GM12878 (cell line): ENCODE measurements at regions not wholly inside any gene's neighbourhood (a gene's known extent, or its start where the extent isn't known, plus 50 kb on each side); places are given as distances from the start of the nearest gene placed in this dataset.

Experiments
- CEBPB ChIP-seq, 2 experiments: fragments of 150-350 bp in 1 of 2; IDR thresholded peaks; 2 replicates each; pipeline ENCODE4 v1.6.1; 2012 to 2014; ENCODE audit warnings: low read depth in 2 of 2, low read length in 2 of 2, borderline replicate concordance in 1 of 2, inconsistent platforms in 1 of 2
- CEBPZ ChIP-seq: fragments of 150-350 bp; IDR thresholded peaks from 2 replicates; pipeline ENCODE4 v1.6.1; 2016; ENCODE audit warnings: low read depth, low read length
- ELK1 ChIP-seq: IDR thresholded peaks from 2 replicates; pipeline ENCODE4 v1.6.1; 2012; ENCODE audit warnings: low read depth, low read length, improper control_type of control experiment
- HCFC1 ChIP-seq: fragments of 150-350 bp; IDR thresholded peaks from 2 replicates; pipeline ENCODE4 v1.6.1; 2014; ENCODE audit warnings: low read length
- HDAC6 ChIP-seq: fragments of 200-600 bp; sonication (generic); IDR thresholded peaks from one replicate; pipeline ENCODE4 v1.8.0; 2017; ENCODE audit warnings: antibody characterized with exemption; ENCODE audit not compliant: unreplicated experiment
- IKZF1 ChIP-seq: fragments of 450-650 bp; conservative IDR thresholded peaks from 2 replicates; pipeline ENCODE4 v1.6.1; 2017; ENCODE audit warnings: antibody characterized with exemption, mild to moderate bottlenecking
- POLR2A ChIP-seq: IDR thresholded peaks from 2 replicates; pipeline ENCODE4 v1.6.1; 2011; ENCODE audit warnings: low read depth, mild to moderate bottlenecking, low read length
- POLR2AphosphoS5 ChIP-seq: IDR thresholded peaks from 2 replicates; pipeline ENCODE4 v1.6.1; 2011; ENCODE audit warnings: mild to moderate bottlenecking, low read length, inconsistent platforms
- REST ChIP-seq: IDR thresholded peaks from 2 replicates; pipeline ENCODE4 v1.6.1; 2012; ENCODE audit warnings: mild to moderate bottlenecking, low read depth, low read length
- SMC3 ChIP-seq: IDR thresholded peaks from 2 replicates; pipeline ENCODE4 v1.6.1; 2011; ENCODE audit warnings: low read length, improper control_type of control experiment, borderline replicate concordance
- YBX1 ChIP-seq: fragments of 450-650 bp; IDR thresholded peaks from 2 replicates; pipeline ENCODE4 v1.6.1; 2016; ENCODE audit warnings: antibody characterized with exemption
- YY1 ChIP-seq: IDR thresholded peaks from 2 replicates; pipeline ENCODE4 v1.6.1; 2011; ENCODE audit warnings: low read depth, mild to moderate bottlenecking, low read length
- TF ChIP-seq, protein P1 (sequence below), 3 experiments: IDR thresholded peaks in 2 of 3; conservative IDR thresholded peaks in 1 of 3; 2 replicates each; pipeline ENCODE4 v1.5.1; 2011; ENCODE audit warnings: low read depth in 3 of 3, low read length in 3 of 3, mild to moderate bottlenecking in 3 of 3, control low read depth in 2 of 3, moderate library complexity in 2 of 3, inconsistent platforms in 1 of 3, mixed read lengths in 1 of 3; ENCODE audit not compliant: control insufficient read depth in 2 of 3, insufficient read depth in 1 of 3; ENCODE audit errors: extremely low read depth in 1 of 3
- TF ChIP-seq, protein P2 (sequence below): fragments of 450-650 bp; IDR thresholded peaks from 2 replicates; pipeline ENCODE4 v1.6.1; 2017; ENCODE audit warnings: low read depth, mild to moderate bottlenecking, moderate library complexity

GRCh38 chr10:52933748-52934147 lies 161.2 kb upstream of the MBL2 start:
- no peak for TF ChIP-seq CEBPB (IDR thresholded peaks at IDR 0.05; ENCODE audit: borderline replicate concordance in 1 of 2, low read depth in 2 of 2, low read length in 2 of 2)
- TF ChIP-seq YY1, result no peak
- TF ChIP-seq, protein P1, sequence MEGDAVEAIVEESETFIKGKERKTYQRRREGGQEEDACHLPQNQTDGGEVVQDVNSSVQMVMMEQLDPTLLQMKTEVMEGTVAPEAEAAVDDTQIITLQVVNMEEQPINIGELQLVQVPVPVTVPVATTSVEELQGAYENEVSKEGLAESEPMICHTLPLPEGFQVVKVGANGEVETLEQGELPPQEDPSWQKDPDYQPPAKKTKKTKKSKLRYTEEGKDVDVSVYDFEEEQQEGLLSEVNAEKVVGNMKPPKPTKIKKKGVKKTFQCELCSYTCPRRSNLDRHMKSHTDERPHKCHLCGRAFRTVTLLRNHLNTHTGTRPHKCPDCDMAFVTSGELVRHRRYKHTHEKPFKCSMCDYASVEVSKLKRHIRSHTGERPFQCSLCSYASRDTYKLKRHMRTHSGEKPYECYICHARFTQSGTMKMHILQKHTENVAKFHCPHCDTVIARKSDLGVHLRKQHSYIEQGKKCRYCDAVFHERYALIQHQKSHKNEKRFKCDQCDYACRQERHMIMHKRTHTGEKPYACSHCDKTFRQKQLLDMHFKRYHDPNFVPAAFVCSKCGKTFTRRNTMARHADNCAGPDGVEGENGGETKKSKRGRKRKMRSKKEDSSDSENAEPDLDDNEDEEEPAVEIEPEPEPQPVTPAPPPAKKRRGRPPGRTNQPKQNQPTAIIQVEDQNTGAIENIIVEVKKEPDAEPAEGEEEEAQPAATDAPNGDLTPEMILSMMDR (IDR thresholded peaks at IDR 0.05 in 2 of 3, conservative IDR thresholded peaks at IDR 0.05 in 1 of 3; ENCODE audit: control insufficient read depth in 2 of 3, extremely low read depth in 1 of 3, insufficient read depth in 1 of 3, low read depth in 3 of 3, low read length in 3 of 3), result no peak
- no peak for TF ChIP-seq HDAC6
- TF ChIP-seq HCFC1, result no peak
- TF ChIP-seq CEBPZ, result no peak
- no peak for TF ChIP-seq POLR2A
- TF ChIP-seq, protein P2, sequence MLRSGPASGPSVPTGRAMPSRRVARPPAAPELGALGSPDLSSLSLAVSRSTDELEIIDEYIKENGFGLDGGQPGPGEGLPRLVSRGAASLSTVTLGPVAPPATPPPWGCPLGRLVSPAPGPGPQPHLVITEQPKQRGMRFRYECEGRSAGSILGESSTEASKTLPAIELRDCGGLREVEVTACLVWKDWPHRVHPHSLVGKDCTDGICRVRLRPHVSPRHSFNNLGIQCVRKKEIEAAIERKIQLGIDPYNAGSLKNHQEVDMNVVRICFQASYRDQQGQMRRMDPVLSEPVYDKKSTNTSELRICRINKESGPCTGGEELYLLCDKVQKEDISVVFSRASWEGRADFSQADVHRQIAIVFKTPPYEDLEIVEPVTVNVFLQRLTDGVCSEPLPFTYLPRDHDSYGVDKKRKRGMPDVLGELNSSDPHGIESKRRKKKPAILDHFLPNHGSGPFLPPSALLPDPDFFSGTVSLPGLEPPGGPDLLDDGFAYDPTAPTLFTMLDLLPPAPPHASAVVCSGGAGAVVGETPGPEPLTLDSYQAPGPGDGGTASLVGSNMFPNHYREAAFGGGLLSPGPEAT, result no peak
- no peak for TF ChIP-seq YBX1
- TF ChIP-seq POLR2AphosphoS5, result no peak
- no peak for TF ChIP-seq ELK1
- TF ChIP-seq IKZF1, result no peak
- no peak for TF ChIP-seq REST
- TF ChIP-seq SMC3, result no peak
